ENCODE measurements at regions not wholly inside any gene's neighbourhood (a gene's known extent, or its start where the extent isn't known, plus 50 kb on each side); places are given as distances from the start of the nearest gene placed in this dataset.
A peak's percentile ranks its signal among the peaks of the same experiment; 100 is the strongest.

GRCh38 chr1:185645162-185645640 lies 89.0 kb upstream of the HMCN1 start:
- no peak for DNase-seq (ENCODE audit: low spot score)

GRCh38 chr1:185644531-185644930 lies 89.7 kb upstream of the HMCN1 start:
- DNase-seq (ENCODE audit: low spot score): no peak

GRCh38 chr1:185636848-185637247 lies 97.3 kb upstream of the HMCN1 start:
- DNase-seq (ENCODE audit: low spot score): no peak

- no peak for DNase-seq (ENCODE audit: low spot score)
Measured at GRCh38 chr1:185634704-185635103, 99.5 kb upstream of the HMCN1 start.

- no peak for DNase-seq (ENCODE audit: low spot score)
Measured at GRCh38 chr1:185632659-185633423, 101.3 kb upstream of the HMCN1 start.

- DNase-seq (ENCODE audit: low spot score): no peak
Measured at GRCh38 chr1:185631843-185632242, 102.3 kb upstream of the HMCN1 start.

- DNase-seq (ENCODE audit: low spot score): no peak
Measured at GRCh38 chr1:185627761-185628501, 106.3 kb upstream of the HMCN1 start.

- DNase-seq (ENCODE audit: low spot score): no peak
Measured at GRCh38 chr1:185627171-185627570, 107.0 kb upstream of the HMCN1 start.

GRCh38 chr1:185626344-185626743 lies 107.8 kb upstream of the HMCN1 start:
- DNase-seq (ENCODE audit: low spot score): no peak

GRCh38 chr1:185610954-185611353 lies 123.2 kb upstream of the HMCN1 start:
- no peak for DNase-seq (ENCODE audit: low spot score)

GRCh38 chr1:185608177-185608576 lies 126.0 kb upstream of the HMCN1 start:
- DNase-seq (ENCODE audit: low spot score): no peak

- peak; percentile 70 for DNase-seq (ENCODE audit: low spot score)
Measured at GRCh38 chr1:185603158-185603557, 131.0 kb upstream of the HMCN1 start.

GRCh38 chr1:185601189-185601588 lies 133.0 kb upstream of the HMCN1 start:
- no peak for DNase-seq (ENCODE audit: low spot score)

- no peak for DNase-seq (ENCODE audit: low spot score)
Measured at GRCh38 chr1:185600641-185601040, 133.6 kb upstream of the HMCN1 start.

- no peak for DNase-seq (ENCODE audit: low spot score)
Measured at GRCh38 chr1:185598332-185598731, 135.9 kb upstream of the HMCN1 start.

- peak; percentile 61 for DNase-seq (ENCODE audit: low spot score)
Measured at GRCh38 chr1:185595835-185596667, 138.1 kb upstream of the HMCN1 start.

- no peak for DNase-seq (ENCODE audit: low spot score)
Measured at GRCh38 chr1:185594786-185595410, 139.3 kb upstream of the HMCN1 start.

GRCh38 chr1:185593271-185593670 lies 140.9 kb upstream of the HMCN1 start:
- DNase-seq (ENCODE audit: low spot score): no peak

GRCh38 chr1:185585770-185586169 lies 148.4 kb upstream of the HMCN1 start:
- DNase-seq (ENCODE audit: low spot score): no peak

- no peak for DNase-seq (ENCODE audit: low spot score)
Measured at GRCh38 chr1:185581961-185582725, 152.0 kb upstream of the HMCN1 start.

- no peak for DNase-seq (ENCODE audit: low spot score)
Measured at GRCh38 chr1:185581020-185581419, 153.2 kb upstream of the HMCN1 start.
